Epithelial cell of prostate (primary cell): ENCODE measurements at regions not wholly inside any gene's neighbourhood (a gene's known extent, or its start where the extent isn't known, plus 50 kb on each side); places are given as distances from the start of the nearest gene placed in this dataset.
"Not testable (repeated sequence)": the region's sequence is repeated elsewhere in the genome, so short reads cannot be mapped to it uniquely, and the experiment has no call there.

Experiments used
- DNase-seq: peaks from one replicate; pipeline ENCODE4 v3.0.0-alpha.2; 2011; ENCODE audit warnings: low read depth, low spot score
- H3K27ac ChIP-seq: fragments of 450-650 bp; 2 replicates; pipeline ENCODE4 v1.5.1; 2017; ENCODE audit warnings: mild to moderate bottlenecking

- no peak for DNase-seq
- no peak overlapping the region for H3K27ac ChIP-seq
Observed at GRCh38 chr1:95506736-95507414, 272.9 kb downstream of the RWDD3 start.

GRCh38 chr1:95509989-95510388 lies 276.0 kb downstream of the RWDD3 start:
- no peak overlapping the region for H3K27ac ChIP-seq
- no peak for DNase-seq

GRCh38 chr1:95512925-95513324 lies 278.9 kb downstream of the RWDD3 start:
- DNase-seq: no peak
- H3K27ac ChIP-seq: no peak overlapping the region

- H3K27ac ChIP-seq: no peak overlapping the region
- DNase-seq: no peak
Observed at GRCh38 chr1:95517506-95517905, 283.5 kb downstream of the RWDD3 start.

- H3K27ac ChIP-seq: no peak overlapping the region
- DNase-seq: no peak
Observed at GRCh38 chr1:95518310-95518709, 284.3 kb downstream of the RWDD3 start.

- H3K27ac ChIP-seq: no peak overlapping the region
- DNase-seq: no peak
Observed at GRCh38 chr1:95520390-95520789, 286.4 kb downstream of the RWDD3 start.

GRCh38 chr1:95532335-95532734 lies 298.3 kb downstream of the RWDD3 start:
- DNase-seq: no peak

GRCh38 chr1:95534985-95535384 lies 301.0 kb downstream of the RWDD3 start:
- H3K27ac ChIP-seq: no peak overlapping the region
- DNase-seq: no peak

More at GRCh38 chr1:95532335-95532734, 298.3 kb downstream of the RWDD3 start:
- H3K27ac ChIP-seq: no peak overlapping the region

GRCh38 chr1:95535614-95536013 lies 301.6 kb downstream of the RWDD3 start:
- H3K27ac ChIP-seq: no peak overlapping the region
- no peak for DNase-seq

GRCh38 chr1:95536501-95536900 lies 302.5 kb downstream of the RWDD3 start:
- DNase-seq: no peak
- H3K27ac ChIP-seq: no peak overlapping the region

GRCh38 chr1:95537176-95537575 lies 303.2 kb downstream of the RWDD3 start:
- no peak overlapping the region for H3K27ac ChIP-seq
- no peak for DNase-seq

- not testable (repeated sequence) for H3K27ac ChIP-seq, DNase-seq
Observed at GRCh38 chr1:95538242-95538641, 304.2 kb downstream of the RWDD3 start.

GRCh38 chr1:95542936-95543335 lies 308.9 kb downstream of the RWDD3 start:
- DNase-seq: no peak

GRCh38 chr1:95547005-95547404 lies 313.0 kb downstream of the RWDD3 start:
- DNase-seq: no peak
- no peak overlapping the region for H3K27ac ChIP-seq

More at GRCh38 chr1:95542936-95543335, 308.9 kb downstream of the RWDD3 start:
- H3K27ac ChIP-seq: no peak overlapping the region

GRCh38 chr1:95548211-95548610 lies 314.2 kb downstream of the RWDD3 start:
- no peak for DNase-seq
- no peak overlapping the region for H3K27ac ChIP-seq

GRCh38 chr1:95551201-95551600 lies 317.2 kb downstream of the RWDD3 start:
- H3K27ac ChIP-seq: no peak overlapping the region
- no peak for DNase-seq

GRCh38 chr1:95553595-95553994 lies 319.6 kb downstream of the RWDD3 start:
- H3K27ac ChIP-seq: no peak overlapping the region
- DNase-seq: no peak

- H3K27ac ChIP-seq: no peak overlapping the region
- DNase-seq: no peak
Observed at GRCh38 chr1:95554408-95554807, 320.4 kb downstream of the RWDD3 start.

- H3K27ac ChIP-seq: no peak overlapping the region
- no peak for DNase-seq
Observed at GRCh38 chr1:95558791-95559190, 324.8 kb downstream of the RWDD3 start.

GRCh38 chr1:95561346-95561745 lies 327.3 kb downstream of the RWDD3 start:
- DNase-seq: no peak
- no peak overlapping the region for H3K27ac ChIP-seq

- H3K27ac ChIP-seq: no peak overlapping the region
- DNase-seq: no peak
Observed at GRCh38 chr1:95562230-95562629, 328.2 kb downstream of the RWDD3 start.

- no peak overlapping the region for H3K27ac ChIP-seq
- DNase-seq: no peak
Observed at GRCh38 chr1:95572002-95572401, 338.0 kb downstream of the RWDD3 start.
